ENCODE measurements at regions not wholly inside any gene's neighbourhood (a gene's known extent, or its start where the extent isn't known, plus 50 kb on each side); places are given as distances from the start of the nearest gene placed in this dataset.

DNA sequence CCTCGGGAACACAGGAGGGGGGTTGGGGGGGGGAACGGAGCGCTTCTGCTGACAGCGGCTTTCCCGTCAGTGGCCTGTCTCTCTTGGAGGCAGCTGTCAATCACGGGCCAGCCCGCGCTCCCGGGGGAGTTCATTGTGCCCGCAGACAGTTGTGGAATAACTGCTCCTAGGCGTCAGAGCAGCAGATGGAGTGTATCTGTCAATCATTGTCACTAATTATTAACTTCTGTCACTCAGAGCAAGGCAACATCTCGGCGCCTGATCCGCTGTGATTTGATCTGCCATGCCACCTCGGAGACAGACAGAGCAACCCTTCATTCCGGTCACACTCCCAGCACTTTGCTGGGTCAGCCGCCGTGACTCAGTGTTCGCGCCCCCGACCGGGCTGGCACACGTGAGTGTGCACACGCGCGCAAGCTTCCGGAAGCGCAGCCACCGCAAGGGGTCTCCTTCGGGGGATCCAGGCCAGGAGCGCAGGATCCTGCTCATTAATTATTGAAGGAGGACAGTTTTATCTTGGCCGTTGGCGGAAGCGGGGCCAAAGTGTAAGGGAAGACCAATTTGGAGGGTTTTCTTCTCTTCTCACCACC is 75.8 kb downstream of the RRAGC start:
- Histone ChIP-seq H3K27me3 (no peaks in the 10 kb centered on the region), H3K27ac (no peak overlapping the region), H3K9me3 (no peaks in the 10 kb centered on the region), H3K4me3 (no peak overlapping the region), H3K4me1 (no peaks in the 10 kb centered on the region), H3K36me3 (no peaks in the 10 kb centered on the region)
- TF ChIP-seq POLR2A (IDR thresholded peaks at IDR 0.05) (no peak), POLR2AphosphoS5 (IDR thresholded peaks at IDR 0.05; ENCODE audit: insufficient read depth in 1 of 2, low read depth in 1 of 2) (no peak)
- TF ChIP-seq, protein P1, sequence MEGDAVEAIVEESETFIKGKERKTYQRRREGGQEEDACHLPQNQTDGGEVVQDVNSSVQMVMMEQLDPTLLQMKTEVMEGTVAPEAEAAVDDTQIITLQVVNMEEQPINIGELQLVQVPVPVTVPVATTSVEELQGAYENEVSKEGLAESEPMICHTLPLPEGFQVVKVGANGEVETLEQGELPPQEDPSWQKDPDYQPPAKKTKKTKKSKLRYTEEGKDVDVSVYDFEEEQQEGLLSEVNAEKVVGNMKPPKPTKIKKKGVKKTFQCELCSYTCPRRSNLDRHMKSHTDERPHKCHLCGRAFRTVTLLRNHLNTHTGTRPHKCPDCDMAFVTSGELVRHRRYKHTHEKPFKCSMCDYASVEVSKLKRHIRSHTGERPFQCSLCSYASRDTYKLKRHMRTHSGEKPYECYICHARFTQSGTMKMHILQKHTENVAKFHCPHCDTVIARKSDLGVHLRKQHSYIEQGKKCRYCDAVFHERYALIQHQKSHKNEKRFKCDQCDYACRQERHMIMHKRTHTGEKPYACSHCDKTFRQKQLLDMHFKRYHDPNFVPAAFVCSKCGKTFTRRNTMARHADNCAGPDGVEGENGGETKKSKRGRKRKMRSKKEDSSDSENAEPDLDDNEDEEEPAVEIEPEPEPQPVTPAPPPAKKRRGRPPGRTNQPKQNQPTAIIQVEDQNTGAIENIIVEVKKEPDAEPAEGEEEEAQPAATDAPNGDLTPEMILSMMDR (IDR thresholded peaks at IDR 0.05): no peak
- no peak for DNase-seq (ENCODE audit: extremely low spot score in 2 of 2)
- intact Hi-C loops (cut with DNase I): no loop called here

DNA sequence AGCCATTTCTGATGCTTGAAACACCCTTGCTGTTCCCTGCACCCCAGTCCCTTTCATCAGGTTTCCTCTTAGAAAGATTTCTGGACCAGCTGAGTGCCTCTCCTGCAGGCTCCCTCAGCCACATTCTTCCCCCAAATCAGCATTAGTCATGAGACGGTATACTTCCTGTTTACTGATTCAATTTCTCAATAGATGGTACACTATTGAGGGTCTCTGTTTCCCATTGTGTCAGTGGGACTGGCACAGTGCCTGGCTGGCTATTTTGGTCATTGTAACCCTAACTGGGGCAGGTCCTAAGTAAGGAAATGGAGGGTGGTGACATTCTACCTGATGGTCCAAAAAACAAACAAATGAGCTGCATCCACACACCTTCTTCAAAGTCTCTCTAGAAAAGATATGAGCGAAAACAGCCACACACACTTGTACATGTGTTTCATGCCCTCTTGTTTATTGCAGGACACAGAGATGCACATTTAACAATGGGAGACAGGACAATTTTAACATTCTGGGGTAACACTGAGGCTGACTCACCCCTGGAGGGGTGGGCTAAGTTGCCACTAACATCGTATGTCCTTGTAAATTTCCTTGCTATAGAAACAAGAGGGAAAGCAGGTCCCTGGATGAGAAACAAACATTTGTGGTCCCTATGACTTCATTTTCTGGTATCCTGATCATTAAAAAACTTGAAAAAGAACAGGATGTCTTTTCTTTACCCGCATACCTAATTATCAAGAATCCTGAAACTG is 77.5 kb downstream of the RRAGC start:
- Histone ChIP-seq H3K9me3 (no peaks in the 10 kb centered on the region), H3K27me3 (no peaks in the 10 kb centered on the region), H3K4me1 (no peaks in the 10 kb centered on the region), H3K36me3 (no peaks in the 10 kb centered on the region), H3K27ac (no peak overlapping the region), H3K4me3 (no peak overlapping the region)
- TF ChIP-seq POLR2AphosphoS5 (IDR thresholded peaks at IDR 0.05; ENCODE audit: insufficient read depth in 1 of 2, low read depth in 1 of 2): no peak
- TF ChIP-seq, protein P1 (IDR thresholded peaks at IDR 0.05): no peak
- no peak for TF ChIP-seq POLR2A (IDR thresholded peaks at IDR 0.05)
- no peak for DNase-seq (ENCODE audit: extremely low spot score in 2 of 2)
- intact Hi-C loops (cut with DNase I): no loop called here

DNA sequence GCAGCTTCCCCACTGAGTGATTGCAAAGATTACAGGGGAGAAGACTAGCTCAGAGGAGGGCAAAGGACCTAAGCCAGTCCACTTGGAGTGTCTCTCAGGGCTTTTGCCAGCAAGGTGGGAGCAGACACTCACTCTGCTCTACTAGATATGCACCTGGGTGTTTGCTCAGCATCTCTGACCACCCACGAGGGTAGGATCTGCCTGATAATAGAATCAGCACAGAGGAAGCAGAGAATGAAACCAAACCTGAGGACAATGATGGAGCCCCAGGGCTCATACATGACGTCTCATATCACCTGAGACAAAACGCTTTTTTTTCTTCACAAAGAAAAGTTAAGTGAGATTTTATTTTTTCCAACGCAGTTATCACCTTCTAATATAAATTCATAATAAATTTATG is 79.4 kb downstream of the RRAGC start:
- DNase-seq (ENCODE audit: extremely low spot score in 2 of 2): no peak
- Histone ChIP-seq H3K27ac (no peak overlapping the region), H3K27me3 (no peaks in the 10 kb centered on the region), H3K36me3 (no peaks in the 10 kb centered on the region), H3K4me3 (no peak overlapping the region), H3K4me1 (no peaks in the 10 kb centered on the region), H3K9me3 (no peaks in the 10 kb centered on the region)
- intact Hi-C loops (cut with DNase I): no loop called here
- TF ChIP-seq, protein P1 (IDR thresholded peaks at IDR 0.05): no peak
- TF ChIP-seq POLR2AphosphoS5 (IDR thresholded peaks at IDR 0.05; ENCODE audit: insufficient read depth in 1 of 2, low read depth in 1 of 2): no peak
- TF ChIP-seq POLR2A (IDR thresholded peaks at IDR 0.05): no peak

DNA sequence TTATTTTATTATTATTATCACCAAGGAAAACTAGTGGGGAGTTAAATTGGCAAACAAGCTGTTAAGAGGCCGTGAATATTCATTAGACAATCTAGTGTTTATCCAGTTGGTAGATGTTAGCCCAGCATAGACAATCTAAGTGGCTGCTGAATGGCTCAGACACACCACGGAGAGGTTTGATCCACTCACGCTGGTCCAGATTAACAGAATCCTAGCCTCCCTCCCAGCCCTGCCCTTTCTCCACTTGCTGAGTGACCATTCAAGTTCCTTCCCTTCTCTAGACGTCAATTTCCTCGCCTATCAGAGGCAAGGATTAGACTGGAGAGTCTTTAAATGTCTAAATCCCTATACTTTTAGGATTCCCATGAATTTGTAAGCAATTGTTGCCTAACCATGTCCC is 80.1 kb downstream of the RRAGC start:
- Histone ChIP-seq H3K4me1 (no peaks in the 10 kb centered on the region), H3K4me3 (no peak overlapping the region), H3K27me3 (no peaks in the 10 kb centered on the region), H3K36me3 (no peaks in the 10 kb centered on the region), H3K9me3 (no peaks in the 10 kb centered on the region), H3K27ac (no peak overlapping the region)
- intact Hi-C loops (cut with DNase I): no loop called here
- no peak for TF ChIP-seq POLR2AphosphoS5 (IDR thresholded peaks at IDR 0.05; ENCODE audit: insufficient read depth in 1 of 2, low read depth in 1 of 2)
- TF ChIP-seq, protein P1 (IDR thresholded peaks at IDR 0.05): no peak
- TF ChIP-seq POLR2A (IDR thresholded peaks at IDR 0.05): no peak
- no peak for DNase-seq (ENCODE audit: extremely low spot score in 2 of 2)

DNA sequence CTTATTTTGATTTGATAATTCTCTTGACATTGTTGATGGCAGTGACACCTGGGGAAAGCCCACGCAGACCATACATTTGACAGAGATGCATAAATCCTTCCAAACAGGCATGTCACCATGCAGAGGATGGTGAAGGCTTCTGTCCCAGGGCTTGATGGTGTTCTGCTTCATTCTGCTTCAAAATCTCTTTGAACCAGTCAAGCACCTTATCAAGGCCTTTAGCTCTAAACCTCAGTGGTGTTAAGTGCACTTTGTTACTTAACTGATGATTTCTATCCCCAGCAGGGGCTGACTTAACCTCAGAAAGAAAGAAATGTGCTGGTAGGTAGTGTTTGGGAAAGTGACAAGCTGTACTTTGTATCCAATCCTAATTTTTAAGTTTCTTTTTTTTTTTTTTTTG is 81.1 kb downstream of the RRAGC start:
- no peaks in the 10 kb centered on the region for H3K4me1 ChIP-seq
- intact Hi-C loops (cut with DNase I): no loop called here
- no peak for DNase-seq (ENCODE audit: extremely low spot score in 2 of 2)

More for the DNA sequence above, 81.1 kb downstream of the RRAGC start:
- H3K36me3 ChIP-seq: no peaks in the 10 kb centered on the region
- H3K27ac ChIP-seq: no peak overlapping the region
- no peak overlapping the region for H3K4me3 ChIP-seq
- H3K27me3 ChIP-seq: no peaks in the 10 kb centered on the region
- no peaks in the 10 kb centered on the region for H3K9me3 ChIP-seq
- TF ChIP-seq POLR2A (IDR thresholded peaks at IDR 0.05): no peak

Data from vagina (tissue), 2 donors.